Mesodermal cell (in vitro differentiated cells): ENCODE measurements at regions not wholly inside any gene's neighbourhood (a gene's known extent, or its start where the extent isn't known, plus 50 kb on each side); places are given as distances from the start of the nearest gene placed in this dataset.

Source experiments
- H3K27ac ChIP-seq: 2 replicates; pipeline ENCODE4 v1.7.0; 2013; ENCODE audit warnings: mild to moderate bottlenecking, low read depth, low read length, moderate library complexity; ENCODE audit not compliant: severe bottlenecking
- H3K36me3 ChIP-seq: 2 replicates; pipeline ENCODE4 v1.7.1; 2013; ENCODE audit warnings: mild to moderate bottlenecking, low read length, moderate library complexity; ENCODE audit not compliant: control insufficient read depth, insufficient read depth
- H3K4me1 ChIP-seq: one replicate; pipeline ENCODE4 v1.7.1; 2013; ENCODE audit warnings: mild to moderate bottlenecking, low read length; ENCODE audit not compliant: insufficient read depth, control insufficient read depth, poor library complexity, severe bottlenecking
- H3K4me3 ChIP-seq: 2 replicates; pipeline ENCODE4 v1.7.0; 2013; ENCODE audit warnings: low read length, control low read depth, mild to moderate bottlenecking; ENCODE audit not compliant: insufficient read depth, poor library complexity, severe bottlenecking; ENCODE audit errors: extremely low read depth
- H3K9me3 ChIP-seq: 2 replicates; pipeline ENCODE4 v1.7.1; 2013; ENCODE audit warnings: mild to moderate bottlenecking, low read length, moderate library complexity; ENCODE audit not compliant: control insufficient read depth
- WGBS, 2 experiments: methylation state at CpG; one replicate each; pipeline ENCODE4 v1.1.5; 2013; ENCODE audit warnings: missing lambda C conversion rate in 2 of 2; ENCODE audit not compliant: insufficient coverage in 2 of 2; 5-methylcytosine and 5-hydroxymethylcytosine counted together

- Histone ChIP-seq H3K36me3 (no peaks in the 10 kb centered on the region), H3K4me3 (no peak overlapping the region), H3K9me3 (no peaks in the 10 kb centered on the region), H3K27ac (no peak overlapping the region), H3K4me1 (peaks cover 26% of the 10 kb centered on the region)
- WGBS, 2 experiments: 88 to 95% methylated on average over 11 of the region's 14 CpGs
These were observed 190.2 kb upstream of the TNRC6C start for GRCh38 chr17:77768248-77768852.

GRCh38 chr17:77769215-77769614 is 189.3 kb upstream of the TNRC6C start:
- Histone ChIP-seq H3K4me1 (peaks cover 26% of the 10 kb centered on the region), H3K36me3 (no peaks in the 10 kb centered on the region), H3K27ac (no peak overlapping the region), H3K4me3 (no peak overlapping the region), H3K9me3 (no peaks in the 10 kb centered on the region)
- 94 to 97% methylated on average over 7 of the region's 7 CpGs for WGBS, 2 experiments

GRCh38 chr17:77769762-77770161 is 188.7 kb upstream of the TNRC6C start:
- Histone ChIP-seq H3K4me1 (peaks cover 26% of the 10 kb centered on the region), H3K4me3 (no peak overlapping the region), H3K36me3 (no peaks in the 10 kb centered on the region), H3K9me3 (no peaks in the 10 kb centered on the region), H3K27ac (no peak overlapping the region)
- 82 to 86% methylated on average over 11 of the region's 11 CpGs for WGBS, 2 experiments

GRCh38 chr17:77770331-77771105 is 188.0 kb upstream of the TNRC6C start:
- Histone ChIP-seq H3K4me3 (no peak overlapping the region), H3K36me3 (no peaks in the 10 kb centered on the region), H3K27ac (peak overlapping the region; percentile 62), H3K4me1 (peaks cover 26% of the 10 kb centered on the region), H3K9me3 (no peaks in the 10 kb centered on the region)
- WGBS, 2 experiments: 66 to 85% methylated on average over 12 of the region's 17 CpGs

GRCh38 chr17:77771145-77771544 is 187.4 kb upstream of the TNRC6C start:
- H3K27ac ChIP-seq: peak overlapping the region; percentile 62
- H3K4me3 ChIP-seq: no peak overlapping the region
- peaks cover 26% of the 10 kb centered on the region for H3K4me1 ChIP-seq
- H3K36me3 ChIP-seq: no peaks in the 10 kb centered on the region
- H3K9me3 ChIP-seq: no peaks in the 10 kb centered on the region
- 87 to 89% methylated on average over 12 to 13 of the region's 14 CpGs for WGBS, 2 experiments

- Histone ChIP-seq H3K9me3 (no peaks in the 10 kb centered on the region), H3K27ac (no peak overlapping the region), H3K4me3 (no peak overlapping the region), H3K36me3 (no peaks in the 10 kb centered on the region), H3K4me1 (peaks cover 26% of the 10 kb centered on the region)
- WGBS, 2 experiments: 90 to 95% methylated on average over 7 to 8 of the region's 9 CpGs
These were observed 186.9 kb upstream of the TNRC6C start for GRCh38 chr17:77771587-77771986.

- peaks cover 26% of the 10 kb centered on the region for H3K4me1 ChIP-seq
- no peaks in the 10 kb centered on the region for H3K9me3 ChIP-seq
- no peaks in the 10 kb centered on the region for H3K36me3 ChIP-seq
- no peak overlapping the region for H3K4me3 ChIP-seq
- WGBS, 2 experiments: 88 to 100% methylated on average over 2 to 4 of the region's 5 CpGs
- no peak overlapping the region for H3K27ac ChIP-seq
These were observed 186.5 kb upstream of the TNRC6C start for GRCh38 chr17:77771998-77772397.

GRCh38 chr17:77772461-77772897 is 186.0 kb upstream of the TNRC6C start:
- peaks cover 26% of the 10 kb centered on the region for H3K4me1 ChIP-seq
- H3K27ac ChIP-seq: no peak overlapping the region
- 10 to 15% methylated on average over 8 to 9 of the region's 10 CpGs for WGBS, 2 experiments
- H3K9me3 ChIP-seq: no peaks in the 10 kb centered on the region
- no peak overlapping the region for H3K4me3 ChIP-seq
- no peaks in the 10 kb centered on the region for H3K36me3 ChIP-seq

- no peak overlapping the region for H3K27ac ChIP-seq
- 49 to 63% methylated on average over 4 to 6 of the region's 6 CpGs for WGBS, 2 experiments
- peaks cover 26% of the 10 kb centered on the region for H3K4me1 ChIP-seq
- no peak overlapping the region for H3K4me3 ChIP-seq
- no peaks in the 10 kb centered on the region for H3K9me3 ChIP-seq
- no peaks in the 10 kb centered on the region for H3K36me3 ChIP-seq
These were observed 185.6 kb upstream of the TNRC6C start for GRCh38 chr17:77772899-77773358.

GRCh38 chr17:77774182-77774581 is 184.3 kb upstream of the TNRC6C start:
- Histone ChIP-seq H3K4me1 (peaks cover 26% of the 10 kb centered on the region), H3K9me3 (no peaks in the 10 kb centered on the region), H3K27ac (no peak overlapping the region), H3K4me3 (no peak overlapping the region), H3K36me3 (no peaks in the 10 kb centered on the region)
- WGBS, 2 experiments: 92 to 98% methylated on average over 11 to 13 of the region's 13 CpGs
